Middle frontal gyrus (tissue), 1 donor: ENCODE measurements at regions not wholly inside any gene's neighbourhood (a gene's known extent, or its start where the extent isn't known, plus 50 kb on each side); places are given as distances from the start of the nearest gene placed in this dataset.

Experiments used
- DNase-seq: peaks from one replicate; pipeline ENCODE4 v3.0.0-alpha.2; 2015; ENCODE audit warnings: low spot score; ENCODE audit errors: extremely low spot score

DNA sequence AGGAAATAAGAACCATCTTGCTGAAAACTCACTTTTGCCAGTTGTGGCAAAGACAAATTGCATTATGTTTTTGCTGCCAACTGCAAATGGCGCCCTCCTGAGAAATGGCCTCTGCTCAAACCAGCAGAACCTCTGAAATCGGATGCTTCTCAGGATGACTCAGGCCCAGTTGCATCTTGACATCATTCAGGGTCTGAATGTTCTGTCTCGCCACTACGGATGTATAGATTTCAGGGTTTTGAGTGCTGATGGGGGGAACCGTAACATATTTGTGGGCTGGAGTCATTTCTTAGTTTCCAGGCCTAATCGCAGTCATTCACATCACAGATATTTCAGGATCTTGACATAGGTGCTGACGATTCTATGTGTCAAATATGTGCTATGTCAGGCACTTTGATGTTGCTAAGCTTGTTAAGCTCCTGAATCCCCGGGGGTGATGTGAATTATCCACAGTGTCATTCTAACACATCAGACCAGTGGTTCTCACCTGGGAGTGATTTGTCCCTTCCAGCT, 207.1 kb downstream of the NFATC2 start:
- DNase-seq = no peak

DNA sequence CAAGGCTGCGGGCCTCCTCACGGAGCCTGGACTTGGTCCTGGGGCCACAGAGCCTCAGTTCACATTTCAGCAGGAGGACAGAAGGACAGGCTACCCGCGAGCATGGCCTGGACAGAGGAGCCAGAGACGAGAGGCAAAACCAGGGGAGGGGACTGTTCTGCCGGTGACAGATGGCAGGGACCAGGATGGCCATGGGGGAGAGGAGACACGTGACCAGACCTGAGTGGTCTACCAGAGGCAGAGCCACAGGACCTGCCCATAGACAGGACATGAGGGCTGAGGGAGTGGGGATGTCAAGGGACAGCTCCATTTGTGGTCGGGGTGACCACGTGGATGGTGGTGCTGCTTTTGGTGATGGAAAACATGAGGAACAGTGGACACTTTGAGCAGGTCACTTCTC, 207.9 kb downstream of the NFATC2 start:
- no peak for DNase-seq

DNA sequence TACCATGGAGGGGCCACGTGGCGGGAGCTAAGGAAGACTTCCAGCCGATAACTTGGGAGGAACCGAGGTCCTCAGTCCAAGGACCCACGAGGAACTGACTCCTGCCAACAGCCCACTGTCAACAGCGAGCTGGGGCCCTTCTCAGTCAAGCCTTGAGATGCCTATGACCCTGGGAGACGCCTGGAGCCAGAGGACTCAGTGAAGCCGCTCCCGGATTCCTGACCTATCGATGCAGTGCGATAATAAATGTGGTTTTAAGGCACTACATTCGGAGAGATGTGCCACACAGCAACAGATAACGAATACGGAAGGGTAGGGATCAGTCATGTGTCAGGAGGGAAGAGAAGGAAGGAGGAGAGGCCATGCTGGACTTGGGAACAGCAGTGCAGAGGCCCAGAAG, 208.5 kb downstream of the NFATC2 start:
- DNase-seq = no peak

DNA sequence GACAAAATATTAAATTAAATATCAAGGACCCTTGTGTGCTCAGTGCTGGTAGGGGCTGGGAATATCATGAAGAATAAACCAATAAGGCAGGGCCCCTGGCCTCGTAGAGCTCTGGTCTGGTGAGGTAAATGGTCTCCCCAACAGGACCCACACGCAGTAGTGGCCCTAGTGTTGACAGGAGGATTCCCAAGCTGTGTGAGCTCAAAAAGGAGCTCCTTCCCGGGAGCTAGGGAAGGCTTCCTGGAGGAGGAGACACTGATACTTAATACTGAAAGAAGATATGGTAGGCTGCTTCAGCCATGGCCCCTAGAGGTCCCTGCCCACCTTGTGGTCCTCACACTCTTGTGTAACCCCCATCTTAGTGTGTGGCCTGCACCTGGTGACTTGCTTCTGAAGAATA, 209.1 kb downstream of the NFATC2 start:
- no peak for DNase-seq

DNA sequence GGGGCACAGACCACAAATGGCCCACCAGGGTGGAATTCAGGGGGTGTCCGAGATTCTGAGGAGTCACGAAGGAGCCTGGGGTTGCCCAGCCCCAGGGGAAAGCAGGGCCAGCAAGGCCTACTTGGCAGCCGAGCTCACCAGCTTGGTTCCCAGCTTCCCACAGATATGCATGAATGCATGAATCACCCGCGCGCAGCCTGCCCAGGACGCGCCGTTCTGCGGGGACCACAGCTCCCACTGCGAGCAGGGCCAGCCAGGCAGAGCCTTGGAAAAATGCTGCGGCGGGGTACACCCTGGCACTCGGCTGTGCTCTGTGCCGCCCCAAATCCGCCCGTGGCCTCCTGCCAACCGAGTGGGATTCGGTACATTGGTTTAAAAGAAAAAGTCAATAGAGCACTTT, 211.0 kb downstream of the NFATC2 start:
- DNase-seq = no peak

DNA sequence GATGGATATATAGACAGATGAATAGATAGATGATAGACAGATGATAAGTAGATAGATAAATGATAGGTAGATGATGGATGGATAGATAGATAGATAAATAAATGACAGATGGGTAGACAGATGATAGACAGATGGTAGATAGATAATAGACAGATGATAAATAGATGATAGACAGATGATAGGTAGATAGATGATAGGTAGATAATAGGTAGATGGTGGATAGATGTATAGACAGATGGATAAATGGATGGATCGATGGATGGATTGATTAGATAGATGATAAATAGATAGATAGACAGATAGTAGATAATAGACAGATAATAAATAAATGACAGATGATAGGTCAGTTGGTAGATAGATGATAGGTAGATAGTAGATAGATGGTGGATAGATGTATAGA, 212.7 kb downstream of the NFATC2 start:
- no peak for DNase-seq

DNA sequence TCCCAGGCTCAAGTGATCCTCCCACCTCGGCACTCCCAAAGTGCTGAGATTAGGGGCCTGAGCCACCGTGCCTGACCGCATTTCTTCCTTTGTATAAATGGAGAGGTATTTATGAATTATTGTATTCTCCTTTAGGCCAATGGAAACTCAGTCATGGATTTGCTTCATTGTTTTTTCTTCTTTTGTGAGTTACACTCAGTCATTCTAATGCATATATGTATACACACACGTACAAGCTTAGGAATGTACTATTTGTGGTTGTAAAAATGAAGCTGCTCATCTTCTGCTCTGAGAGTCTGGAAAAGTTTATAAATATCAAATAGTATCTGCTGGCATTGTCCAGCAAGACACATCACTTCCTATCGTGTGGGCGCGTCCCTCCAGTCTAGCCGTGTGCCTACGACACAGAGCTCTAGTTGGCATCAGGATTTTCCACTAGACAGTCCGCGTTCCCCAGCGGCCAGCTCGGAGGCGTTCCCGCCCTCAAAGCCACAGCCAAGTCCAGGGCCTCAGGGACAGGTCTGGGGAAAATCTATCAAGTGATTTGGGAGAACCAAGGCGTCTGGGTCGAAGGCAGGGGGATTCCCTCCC, 215.2 kb downstream of the NFATC2 start:
- no peak for DNase-seq

DNA sequence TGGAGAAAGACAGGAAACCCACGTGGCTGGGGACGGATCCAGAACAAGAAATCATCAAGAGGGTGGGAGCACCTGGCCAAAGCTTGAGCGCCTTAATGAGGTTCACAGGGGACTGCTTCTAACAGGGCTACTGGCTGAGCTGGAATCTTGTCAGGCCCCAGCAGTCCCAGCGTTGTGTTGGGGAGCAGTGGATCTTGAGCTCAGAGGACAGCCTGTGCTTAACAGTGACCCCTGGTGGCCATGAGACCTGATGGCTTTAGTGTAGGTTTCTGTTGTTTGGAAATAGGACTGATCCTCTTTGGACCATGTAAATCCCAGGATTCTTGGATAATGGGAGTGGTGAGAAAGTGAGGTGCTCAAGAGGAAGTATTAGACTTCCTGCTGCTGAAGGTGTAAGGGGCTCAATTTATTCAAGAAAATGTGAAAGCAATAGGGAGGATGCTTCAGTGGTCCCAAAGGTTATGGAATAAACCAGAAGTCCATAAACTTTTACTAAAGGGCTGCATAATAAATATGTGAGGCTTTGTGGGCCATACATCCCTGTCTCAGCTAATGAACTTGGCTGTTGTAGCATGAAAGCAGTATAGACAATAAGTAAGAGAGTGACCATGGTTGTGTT, 216.2 kb downstream of the NFATC2 start:
- DNase-seq = no peak

DNA sequence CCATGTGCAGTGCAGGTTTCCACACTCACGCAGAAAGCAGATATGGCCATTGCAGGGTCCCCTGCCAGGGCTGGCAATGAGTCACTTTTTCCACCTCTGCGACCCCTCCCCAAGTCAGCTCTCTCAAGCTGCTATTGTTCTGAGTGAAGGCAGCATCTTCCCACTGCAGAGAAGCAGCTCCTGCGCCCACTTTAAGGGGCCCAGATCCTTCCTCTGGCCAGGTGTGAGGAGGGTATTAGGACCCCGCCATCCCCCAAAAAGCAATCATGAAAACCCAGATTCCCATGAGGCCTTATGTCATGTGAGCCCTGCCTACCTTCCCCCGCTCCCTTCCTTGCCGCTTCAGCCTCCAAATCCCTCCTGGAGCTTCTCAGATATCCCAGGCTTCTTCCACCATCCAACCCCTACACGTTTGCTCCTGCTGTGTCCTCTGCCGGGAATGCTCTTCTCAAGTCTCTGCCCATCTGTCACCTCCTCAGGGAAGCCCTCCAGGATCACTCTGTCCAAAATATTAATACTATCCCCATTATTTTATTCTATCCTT, 220.3 kb downstream of the NFATC2 start:
- DNase-seq = no peak

DNA sequence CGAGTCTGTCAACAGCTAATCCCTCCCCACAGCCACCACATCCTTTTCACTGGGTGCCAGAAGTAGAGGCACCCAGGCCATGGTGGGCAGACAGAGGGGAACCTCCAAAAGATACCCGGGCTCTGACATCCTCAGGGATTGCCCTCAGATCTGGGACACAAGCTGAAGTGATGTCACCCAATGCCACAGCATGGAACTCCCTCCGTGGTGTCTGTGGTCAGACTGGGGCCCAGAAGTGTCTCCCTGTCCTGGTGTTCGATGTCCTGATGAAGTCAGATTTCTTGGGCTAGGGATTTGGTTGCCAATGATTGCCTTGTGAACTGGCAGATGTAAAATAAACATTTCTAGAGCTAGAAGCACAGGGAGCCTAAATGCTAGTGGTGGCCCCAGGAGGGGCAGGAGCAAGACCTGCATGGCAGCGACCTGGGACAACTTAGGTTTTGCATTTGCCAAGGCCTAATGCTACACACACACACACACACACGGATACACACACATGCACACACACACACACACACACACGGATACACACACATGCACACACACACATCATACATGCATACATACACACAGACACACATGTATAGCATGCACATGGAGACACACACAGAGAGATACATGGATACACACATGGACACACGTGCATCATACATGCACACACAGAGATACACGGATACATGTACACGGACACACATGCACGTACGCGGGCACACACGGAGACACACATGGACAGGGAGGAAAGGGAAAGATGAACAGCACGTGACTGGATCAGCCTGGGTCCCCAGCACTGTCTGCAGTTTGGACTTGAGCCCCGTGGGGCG, 221.0 kb downstream of the NFATC2 start:
- DNase-seq = no peak

DNA sequence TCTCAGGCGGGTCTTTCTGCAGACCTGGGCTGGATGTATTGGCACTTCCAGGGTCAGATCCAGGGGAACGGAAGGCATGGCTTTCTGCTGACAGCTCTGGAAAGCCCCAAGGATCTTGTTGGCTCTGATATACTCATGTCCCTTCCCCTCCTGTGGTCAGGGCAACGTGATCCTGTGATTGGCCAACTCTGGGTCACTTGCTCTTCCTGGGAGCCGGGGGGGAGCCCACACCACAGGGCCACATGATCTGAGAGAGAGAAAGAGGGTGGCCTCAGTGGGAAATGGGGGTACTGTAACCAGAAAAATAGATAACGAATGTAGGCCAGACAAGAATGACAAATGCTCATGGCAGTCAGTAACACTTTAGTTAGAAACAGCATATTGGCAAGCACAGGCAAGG, 223.0 kb downstream of the NFATC2 start:
- DNase-seq = no peak

DNA sequence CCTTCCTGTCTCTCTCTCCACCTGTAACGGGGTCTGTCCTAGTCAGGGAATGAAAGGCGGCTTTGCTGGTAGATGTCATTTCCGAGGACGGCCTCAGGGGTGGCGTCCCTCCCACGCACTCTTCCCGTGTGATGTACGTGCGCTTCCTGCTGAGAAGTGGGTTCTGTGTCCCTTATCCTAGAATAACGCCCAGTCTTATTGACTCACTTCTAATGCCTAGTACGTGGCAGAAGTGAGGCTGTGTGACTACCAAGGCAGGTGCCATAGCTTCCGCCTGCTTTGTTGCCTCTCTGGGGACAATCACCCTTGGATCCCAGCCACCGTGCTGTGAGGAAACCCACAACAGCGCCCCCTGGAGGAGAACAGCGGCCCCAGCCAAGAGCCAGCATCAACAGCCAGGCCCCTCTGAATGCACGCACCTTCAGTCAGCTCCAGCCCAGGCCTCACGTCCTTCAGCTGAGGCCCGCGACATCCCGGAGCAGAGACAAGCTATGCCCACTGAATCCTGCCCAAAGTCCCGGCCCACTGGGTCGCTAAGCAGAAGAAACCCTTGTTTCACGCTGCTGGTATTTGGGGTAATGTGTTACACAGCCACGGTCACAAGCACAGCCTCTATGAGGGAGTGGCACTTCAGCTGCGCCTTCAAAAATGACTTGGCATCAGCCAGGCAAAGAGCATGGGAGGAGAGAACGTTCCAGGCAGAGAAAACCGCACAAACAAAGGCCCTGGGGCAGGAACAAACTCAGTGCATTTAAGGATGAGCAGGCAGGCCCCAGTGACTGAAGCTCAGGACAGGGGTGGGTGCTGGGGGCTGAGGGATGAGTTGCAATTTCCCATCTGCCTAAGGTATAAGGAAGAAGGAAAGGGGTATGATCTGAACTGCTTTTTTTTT, 224.2 kb downstream of the NFATC2 start:
- DNase-seq = no peak

DNA sequence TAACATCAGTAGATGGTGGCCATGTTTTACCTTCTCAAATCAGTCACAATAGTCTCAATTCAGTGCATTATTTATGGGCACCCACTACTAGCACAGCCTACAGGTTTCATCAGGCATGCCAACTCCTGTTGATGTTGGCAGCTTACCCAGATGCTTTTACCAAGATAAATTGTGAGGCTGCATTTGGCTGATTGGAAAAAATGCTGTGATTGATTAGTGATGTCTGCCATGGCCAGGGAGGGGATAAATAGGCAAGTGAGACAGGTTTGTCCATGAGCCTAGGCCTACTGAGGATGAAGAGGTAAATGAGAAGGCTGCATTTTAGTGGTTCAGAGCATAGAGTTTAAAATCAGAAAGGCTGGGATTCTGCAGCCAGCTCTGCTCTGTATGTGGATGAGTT, 227.1 kb downstream of the NFATC2 start:
- DNase-seq = no peak

DNA sequence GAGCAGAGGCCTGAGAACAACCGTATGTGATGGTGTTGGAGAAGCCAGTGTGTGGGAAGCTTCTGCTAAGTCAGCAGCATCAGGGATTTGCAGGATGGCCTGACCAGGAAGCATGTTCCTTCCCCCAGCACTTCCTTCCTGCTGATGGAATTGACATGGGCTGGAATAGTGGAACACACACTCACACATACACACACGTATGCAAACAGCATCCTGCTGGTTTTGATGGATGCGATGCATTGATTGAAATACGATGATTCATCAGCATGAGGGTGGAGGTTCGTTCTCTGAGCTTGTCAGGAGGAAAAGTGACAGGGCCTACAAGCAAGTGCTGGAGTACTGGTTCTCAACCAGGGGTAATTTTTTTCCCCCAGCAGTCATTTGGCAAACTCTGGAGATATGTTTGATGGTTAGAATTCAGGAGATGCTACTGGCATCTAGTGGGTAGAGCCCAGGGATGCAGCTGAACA, 229.1 kb downstream of the NFATC2 start:
- DNase-seq = no peak

DNA sequence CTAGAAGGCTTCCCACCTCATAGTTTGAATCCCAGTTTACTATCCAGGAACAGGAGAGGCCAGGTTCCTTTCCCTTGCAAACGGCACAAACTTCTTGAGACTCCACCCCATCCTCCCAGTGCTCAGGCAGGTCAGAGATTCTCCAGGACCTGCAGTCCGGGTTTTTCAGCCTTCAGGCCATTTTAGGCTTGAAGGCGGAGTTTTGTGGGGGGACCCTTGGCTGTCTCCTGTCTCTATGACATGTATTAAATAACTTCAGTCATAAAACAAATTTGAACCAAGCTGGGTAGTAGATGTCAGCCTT, 230.1 kb downstream of the NFATC2 start:
- DNase-seq = no peak

DNA sequence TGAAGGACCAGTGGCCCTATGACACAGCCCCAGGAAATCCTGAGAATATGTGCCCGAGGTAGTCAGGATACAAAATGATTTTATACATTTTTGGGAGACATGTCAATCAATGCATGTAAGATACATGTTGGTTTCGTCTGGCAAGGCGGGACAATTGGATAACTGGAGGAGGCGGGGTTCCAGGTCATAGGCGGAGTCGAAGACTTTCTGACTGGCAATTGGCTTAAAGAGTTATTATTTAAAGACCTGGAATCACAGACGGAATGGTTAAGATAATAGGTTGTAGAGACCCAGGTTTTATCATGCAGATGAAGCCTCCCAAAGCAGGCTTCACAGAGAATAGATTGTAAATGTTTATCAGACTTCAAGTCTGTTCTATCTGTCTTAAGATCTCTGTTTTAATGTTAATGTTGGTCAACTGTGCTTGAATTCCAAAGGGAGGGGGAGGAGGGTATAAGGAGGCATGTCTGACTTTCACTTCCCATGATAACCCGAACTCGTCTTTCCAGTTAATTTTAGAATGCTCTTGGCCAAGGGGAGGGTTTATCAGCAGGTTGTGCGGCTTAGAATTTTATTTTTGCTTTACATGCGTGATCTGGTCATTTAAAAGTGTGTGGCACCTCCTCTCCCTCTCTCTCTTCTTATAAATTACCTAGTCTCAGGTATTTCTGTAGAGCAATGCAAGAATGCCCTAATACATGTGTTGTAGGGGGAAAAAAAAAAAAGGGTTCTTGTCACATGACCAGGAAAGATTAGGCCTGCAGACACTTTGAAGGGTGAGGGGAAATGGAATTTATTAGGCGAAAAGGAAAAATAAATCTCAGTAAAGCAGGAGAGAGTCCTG, 230.7 kb downstream of the NFATC2 start:
- no peak for DNase-seq

DNA sequence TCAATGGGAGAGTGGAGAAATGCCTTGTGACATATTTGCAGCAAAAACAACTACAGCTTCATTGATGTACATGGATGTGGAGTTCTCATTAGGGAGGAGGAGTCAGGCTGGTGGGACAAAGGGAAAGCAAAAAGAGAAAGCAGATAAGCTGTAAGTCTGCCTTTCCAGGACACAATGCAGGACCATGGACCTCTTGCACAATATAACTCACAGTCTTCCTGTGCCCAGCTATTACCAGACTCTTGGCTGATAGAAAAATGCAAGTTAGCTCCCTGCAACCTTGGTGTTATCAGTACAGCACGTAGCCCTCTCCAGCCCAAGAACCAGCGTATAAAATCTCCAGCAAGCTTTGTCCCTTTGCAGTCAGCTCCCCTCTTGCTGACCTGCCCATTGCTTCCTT, 232.3 kb downstream of the NFATC2 start:
- DNase-seq = no peak

DNA sequence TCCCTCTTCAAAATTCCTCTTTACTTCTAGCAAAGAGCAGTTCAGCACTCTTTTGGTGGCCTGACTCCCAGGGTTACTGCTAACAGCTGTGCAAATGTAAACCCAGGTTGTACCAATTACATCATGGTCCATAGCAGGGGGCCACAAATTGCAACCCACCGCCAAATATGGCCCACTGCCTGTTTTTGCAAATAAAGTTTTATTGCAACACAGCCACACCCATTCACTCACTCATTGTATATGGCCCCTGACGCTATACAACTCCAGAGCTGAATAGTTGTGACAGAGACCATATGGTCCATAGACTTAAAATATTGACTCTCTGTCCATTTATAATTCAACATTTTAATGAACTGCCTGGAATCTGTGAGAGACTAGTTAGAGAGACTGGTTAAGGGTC, 233.4 kb downstream of the NFATC2 start:
- no peak for DNase-seq

DNA sequence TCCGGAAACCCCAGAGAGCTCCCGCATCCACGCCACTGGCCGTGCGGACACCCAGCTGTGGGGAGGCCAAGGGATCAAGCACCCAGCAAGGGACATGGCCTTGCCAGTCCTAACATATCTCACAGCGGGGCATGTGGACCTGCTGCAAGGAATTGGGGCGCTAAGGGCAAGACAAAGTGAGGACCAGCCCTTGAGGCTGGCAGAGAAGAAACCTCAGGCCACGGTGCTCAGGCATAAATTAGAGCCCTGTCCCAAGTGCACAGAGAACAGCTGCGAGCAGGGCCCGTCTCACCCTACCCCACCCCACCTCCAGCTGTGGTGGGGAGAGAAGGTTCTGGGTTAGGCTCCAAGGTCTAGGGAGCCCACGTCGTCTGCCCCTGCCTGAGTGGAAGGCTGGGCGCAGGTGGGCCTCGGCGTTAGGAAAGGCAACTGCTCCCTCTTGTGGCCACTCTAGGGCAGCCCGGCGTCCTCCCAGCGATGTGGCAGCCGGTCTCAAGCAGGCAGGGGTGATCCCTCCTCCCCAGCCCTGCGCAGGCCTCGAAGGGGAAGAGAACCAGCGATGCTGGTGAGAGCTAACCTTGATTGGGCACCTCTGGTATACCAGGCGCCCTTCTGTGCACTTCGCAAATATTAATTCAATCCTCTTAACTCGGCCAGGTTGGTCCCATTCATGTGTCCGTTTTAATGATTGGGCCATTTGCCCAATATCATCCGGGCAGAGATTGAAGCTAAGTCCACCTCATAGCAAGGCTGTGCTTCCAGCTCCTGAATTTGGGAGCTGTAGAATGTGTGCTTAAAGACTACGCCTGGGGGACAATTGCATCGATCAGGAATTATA, 235.8 kb downstream of the NFATC2 start:
- peak; percentile 58 for DNase-seq

DNA sequence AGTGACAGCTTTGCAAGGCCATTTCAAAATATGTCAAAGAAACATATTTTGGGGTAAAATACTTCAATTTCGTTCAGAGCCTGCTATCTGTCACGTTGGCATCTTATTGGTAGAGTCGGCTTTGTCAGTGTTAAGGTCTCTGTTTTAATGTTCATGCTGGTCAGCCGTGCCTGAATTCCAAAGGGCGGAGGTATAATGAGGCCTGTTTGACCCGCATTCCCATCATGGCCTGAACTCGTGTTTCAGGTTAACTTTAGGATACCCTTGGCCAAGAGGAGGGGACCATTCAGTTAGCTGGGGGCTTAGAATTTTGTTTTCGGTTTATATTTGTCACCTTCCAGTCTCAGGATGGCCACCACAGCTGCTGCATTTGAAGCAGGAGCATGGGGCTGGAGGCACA, 236.4 kb downstream of the NFATC2 start:
- no peak for DNase-seq
